Heart left ventricle (tissue), 16 donors: ENCODE measurements at regions not wholly inside any gene's neighbourhood (a gene's known extent, or its start where the extent isn't known, plus 50 kb on each side); places are given as distances from the start of the nearest gene placed in this dataset.

Experiments used
- ATAC-seq, 4 donors: fragments of 200-7000 bp; cut with Tn5 transposase; one replicate each; pipeline ENCODE4 v1.9.1; 2020 to 2022; ENCODE audit warnings: moderate library complexity in 4 of 4, mild to moderate bottlenecking in 3 of 4, moderate number of reproducible peaks in 1 of 4
- DNase-seq, 5 donors: peaks; one replicate each; pipeline ENCODE4 v3.0.0-alpha.2; 2020
- H3K27ac ChIP-seq, 12 donors: fragments of 200-600 bp; sonication (generic) in 4 of 12; one replicate each; pipeline versions ENCODE4 v1.5.0 to v1.8.0; 2016 to 2022; ENCODE audit warnings: mild to moderate bottlenecking in 2 of 12
- H3K27me3 ChIP-seq, 9 donors: fragments of 200-600 bp; sonication (generic) in 2 of 9; one replicate each; pipeline versions ENCODE4 v1.5.1 to v1.8.0; 2016 to 2022; ENCODE audit warnings: mild to moderate bottlenecking in 3 of 9
- H3K36me3 ChIP-seq, 9 donors: fragments of 200-600 bp; sonication (generic) in 2 of 9; one replicate each; pipeline versions ENCODE4 v1.5.0 to v1.8.0; 2018 to 2022; ENCODE audit warnings: mild to moderate bottlenecking in 2 of 9
- H3K4me1 ChIP-seq, 12 donors: fragments of 200-600 bp; sonication (generic) in 4 of 12; one replicate each; pipeline versions ENCODE4 v1.5.0 to v1.8.0; 2016 to 2022; ENCODE audit warnings: mild to moderate bottlenecking in 3 of 12
- H3K4me3 ChIP-seq, 12 donors: fragments of 200-600 bp; sonication (generic) in 4 of 12; one replicate each; pipeline versions ENCODE4 v1.5.0 to v1.8.0; 2017 to 2022; ENCODE audit warnings: mild to moderate bottlenecking in 9 of 12, moderate library complexity in 4 of 12
- H3K9me3 ChIP-seq, 12 donors: fragments of 200-600 bp; sonication (generic) in 4 of 12; one replicate each; pipeline versions ENCODE4 v1.5.0 to v1.8.0; 2016 to 2022; ENCODE audit warnings: mild to moderate bottlenecking in 1 of 12
- POLR2A ChIP-seq, 2 donors: fragments of 450-650 bp; IDR thresholded peaks; one replicate each; pipeline ENCODE4 v1.6.1; 2017; ENCODE audit warnings: antibody characterized with exemption in 2 of 2, mild to moderate bottlenecking in 2 of 2, moderate library complexity in 2 of 2
- WGBS, 4 donors: extraction: QIAGEN DNeasy Blood & Tissue Kit in 2 of 4; methylation state at CpG; one replicate each; pipeline versions ENCODE4 v1.1.5 to v1.1.7; 2013 to 2018; 5-methylcytosine and 5-hydroxymethylcytosine counted together
- intact Hi-C, 10 donors: fragments of 100-400 bp; cut with DNase I; formaldehyde crosslinking; loops; one replicate each; pipeline versions ENCODE4 v1.11.1 to v1.14.2; 2022
- TF ChIP-seq, protein P1 (sequence below), 12 donors: fragments of 200-600 bp; sonication (generic) in 4 of 12; IDR thresholded peaks; one replicate each; pipeline versions ENCODE4 v1.5.0 to v1.8.0; 2018 to 2022; ENCODE audit warnings: antibody characterized with exemption in 12 of 12, mild to moderate bottlenecking in 5 of 12
- donor health status: ischemic (EF 13 %, LVEDD 7.1; RV severe dilation, severe dysfunction).
- donor health status: healthy with polysubstance abuse.
- donor health status: DM: no; HTN: yes; CAD: no.
- donor health status: DM: no; HTN: no; CAD: no.
- donor health status: ischemic (EF 25% LVEDD 6.9; RV normal size, moderate dysfunction).
- donor health status: ischemic (EF 25% LVEDD 5.7; RV mildly dilated, moderate dysfunction).
- donor health status: healthy.
- donor health status: DM: yes; HTN: yes; CAD: no.
- donor health status: ischemic (EF 35%, LVEDD 5.7; RV mildly dilated, moderate dysfunction).
- donor health status: nonischemic (EF 11% LVEDD 7.7; RV severe dilation, severe dysfunction).
- donor health status: DM: yes; HTN: yes; CAD: no.
- donor health status: PGD.
- donor health status: ischemic (EF 29% LVEDD 5.4; RV normal size, mild dysfunction).
- donor health status: nonischemic (EF 23%, LVEDD 6.1; RV moderate dilation, normal function).

- WGBS, 4 donors, result 37 to 47% (median 43%) methylated on average over 4 of the region's 4 CpGs
- Histone ChIP-seq H3K9me3 (no peaks in the 10 kb centered on the region), H3K36me3 (no peaks in the 10 kb centered on the region), H3K4me1 (no peaks in the 10 kb centered on the region), H3K27me3 (no peaks in the 10 kb centered on the region), H3K4me3 (no peak overlapping the region), H3K27ac (no peak overlapping the region)
- TF ChIP-seq, protein P1, sequence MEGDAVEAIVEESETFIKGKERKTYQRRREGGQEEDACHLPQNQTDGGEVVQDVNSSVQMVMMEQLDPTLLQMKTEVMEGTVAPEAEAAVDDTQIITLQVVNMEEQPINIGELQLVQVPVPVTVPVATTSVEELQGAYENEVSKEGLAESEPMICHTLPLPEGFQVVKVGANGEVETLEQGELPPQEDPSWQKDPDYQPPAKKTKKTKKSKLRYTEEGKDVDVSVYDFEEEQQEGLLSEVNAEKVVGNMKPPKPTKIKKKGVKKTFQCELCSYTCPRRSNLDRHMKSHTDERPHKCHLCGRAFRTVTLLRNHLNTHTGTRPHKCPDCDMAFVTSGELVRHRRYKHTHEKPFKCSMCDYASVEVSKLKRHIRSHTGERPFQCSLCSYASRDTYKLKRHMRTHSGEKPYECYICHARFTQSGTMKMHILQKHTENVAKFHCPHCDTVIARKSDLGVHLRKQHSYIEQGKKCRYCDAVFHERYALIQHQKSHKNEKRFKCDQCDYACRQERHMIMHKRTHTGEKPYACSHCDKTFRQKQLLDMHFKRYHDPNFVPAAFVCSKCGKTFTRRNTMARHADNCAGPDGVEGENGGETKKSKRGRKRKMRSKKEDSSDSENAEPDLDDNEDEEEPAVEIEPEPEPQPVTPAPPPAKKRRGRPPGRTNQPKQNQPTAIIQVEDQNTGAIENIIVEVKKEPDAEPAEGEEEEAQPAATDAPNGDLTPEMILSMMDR (IDR thresholded peaks at IDR 0.05), result no peak
- TF ChIP-seq POLR2A (IDR thresholded peaks at IDR 0.05), result no peak
- ATAC-seq, result no peak
- intact Hi-C loops, result no loop called here
- DNase-seq, result no peak
Observed at GRCh38 chr4:14100349-14100748, 472.8 kb upstream of the BOD1L1 start.

- 85 to 89% (median 87%) methylated on average over 2 of the region's 2 CpGs for WGBS, 4 donors
- H3K4me1 ChIP-seq, result peaks cover 0 to 7% (median 0%) of the 10 kb centered on the region in 12 donors
- no peak overlapping the region for H3K27ac ChIP-seq
- no peaks in the 10 kb centered on the region for H3K27me3 ChIP-seq
- TF ChIP-seq, protein P1 (IDR thresholded peaks at IDR 0.05), result no peak
- intact Hi-C loops, result no loop called here
- no peaks in the 10 kb centered on the region for H3K36me3 ChIP-seq
- ATAC-seq (no peak), DNase-seq (no peak)
- H3K4me3 ChIP-seq, result no peak overlapping the region
- H3K9me3 ChIP-seq, result peaks cover 0 to 20% (median 7%) of the 10 kb centered on the region in 12 donors
Observed at GRCh38 chr4:14110407-14110806, 482.9 kb upstream of the BOD1L1 start.

DNA sequence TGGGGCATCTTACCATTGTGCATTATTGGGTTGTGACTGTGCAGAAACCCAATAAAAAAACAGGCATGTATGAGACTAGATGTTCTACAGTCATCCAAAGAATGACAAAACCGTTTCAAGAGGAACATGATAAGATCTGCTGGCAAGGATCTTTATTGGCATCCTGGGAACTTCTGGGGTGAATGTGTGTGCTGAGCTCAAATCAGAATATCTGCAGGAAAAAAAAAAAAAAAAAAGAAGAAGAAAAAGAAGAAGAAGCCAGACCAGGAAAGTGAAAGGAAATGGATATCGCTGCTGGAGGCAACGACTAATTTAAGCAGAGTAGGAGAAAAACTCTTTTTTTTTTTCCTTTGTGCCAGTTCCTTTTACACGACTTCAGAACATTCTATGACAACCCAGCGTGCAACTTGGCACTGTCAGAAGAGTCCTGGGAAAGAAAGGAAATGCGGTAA is 484.2 kb upstream of the BOD1L1 start:
- intact Hi-C loops, result no loop called here
- ATAC-seq (no peak), DNase-seq (no peak)
- Histone ChIP-seq H3K36me3 (no peaks in the 10 kb centered on the region), H3K27me3 (no peaks in the 10 kb centered on the region), H3K4me1 (peaks cover 0 to 7% (median 0%) of the 10 kb centered on the region in 12 donors), H3K4me3 (no peak overlapping the region), H3K27ac (no peak overlapping the region), H3K9me3 (peaks cover 0 to 13% (median 4%) of the 10 kb centered on the region in 12 donors)
- WGBS, 4 donors, result 30 to 45% (median 34%) methylated on average over 6 of the region's 6 CpGs
- TF ChIP-seq, protein P1 (IDR thresholded peaks at IDR 0.05), result no peak
- TF ChIP-seq POLR2A (IDR thresholded peaks at IDR 0.05), result no peak

- WGBS, 4 donors, result 78 to 90% (median 84%) methylated on average over 1 of the region's 1 CpG
- no peak overlapping the region for H3K27ac ChIP-seq
- intact Hi-C loops, result no loop called here
- H3K9me3 ChIP-seq, result no peaks in the 10 kb centered on the region
- no peak for TF ChIP-seq POLR2A (IDR thresholded peaks at IDR 0.05)
- TF ChIP-seq, protein P1 (IDR thresholded peaks at IDR 0.05), result no peak
- no peaks in the 10 kb centered on the region for H3K27me3 ChIP-seq
- H3K36me3 ChIP-seq, result no peaks in the 10 kb centered on the region
- H3K4me3 ChIP-seq, result no peak overlapping the region
- no peak for ATAC-seq
- no peak for DNase-seq
- H3K4me1 ChIP-seq, result peaks cover 0 to 7% (median 0%) of the 10 kb centered on the region in 12 donors
Observed at GRCh38 chr4:14115106-14115505, 487.6 kb upstream of the BOD1L1 start.
